GM18870 (cell line): ENCODE measurements at regions not wholly inside any gene's neighbourhood (a gene's known extent, or its start where the extent isn't known, plus 50 kb on each side); places are given as distances from the start of the nearest gene placed in this dataset.
"Not testable (repeated sequence)": the region's sequence is repeated elsewhere in the genome, so short reads cannot be mapped to it uniquely, and the experiment has no call there.

Experiments
- ATAC-seq: cut with Tn5 transposase; IDR thresholded peaks from one replicate; pipeline ENCODE4 v1.9.1; 2021; ENCODE audit warnings: moderate library complexity; ENCODE audit not compliant: unreplicated experiment

GRCh38 chr2:107688135-107688534 is 138.6 kb upstream of the RGPD4 start:
- no peak for ATAC-seq

- ATAC-seq, result no peak
These were observed 133.1 kb upstream of the RGPD4 start for GRCh38 chr2:107693604-107694003.

GRCh38 chr2:107694667-107695066 is 132.0 kb upstream of the RGPD4 start:
- ATAC-seq, result no peak

GRCh38 chr2:107697385-107697784 is 129.3 kb upstream of the RGPD4 start:
- no peak for ATAC-seq

- no peak for ATAC-seq
These were observed 127.8 kb upstream of the RGPD4 start for GRCh38 chr2:107698861-107699260.

GRCh38 chr2:107700073-107700472 is 126.6 kb upstream of the RGPD4 start:
- no peak for ATAC-seq

GRCh38 chr2:107711941-107712340 is 114.8 kb upstream of the RGPD4 start:
- ATAC-seq, result no peak

GRCh38 chr2:107712857-107713256 is 113.8 kb upstream of the RGPD4 start:
- peak; percentile 69 for ATAC-seq

GRCh38 chr2:107717661-107718060 is 109.0 kb upstream of the RGPD4 start:
- no peak for ATAC-seq

- no peak for ATAC-seq
These were observed 107.6 kb upstream of the RGPD4 start for GRCh38 chr2:107719141-107719540.

GRCh38 chr2:107719836-107720235 is 106.9 kb upstream of the RGPD4 start:
- ATAC-seq, result no peak

GRCh38 chr2:107721178-107721577 is 105.5 kb upstream of the RGPD4 start:
- ATAC-seq, result no peak

GRCh38 chr2:107721586-107721985 is 105.1 kb upstream of the RGPD4 start:
- no peak for ATAC-seq

GRCh38 chr2:107725824-107726223 is 100.9 kb upstream of the RGPD4 start:
- not testable (repeated sequence) for ATAC-seq

GRCh38 chr2:107727318-107727717 is 99.4 kb upstream of the RGPD4 start:
- no peak for ATAC-seq

- no peak for ATAC-seq
These were observed 98.1 kb upstream of the RGPD4 start for GRCh38 chr2:107728586-107728985.

- no peak for ATAC-seq
These were observed 97.3 kb upstream of the RGPD4 start for GRCh38 chr2:107729440-107729839.

GRCh38 chr2:107730898-107731297 is 95.8 kb upstream of the RGPD4 start:
- ATAC-seq, result no peak

GRCh38 chr2:107731435-107731834 is 95.3 kb upstream of the RGPD4 start:
- ATAC-seq, result no peak

GRCh38 chr2:107735201-107735600 is 91.5 kb upstream of the RGPD4 start:
- ATAC-seq, result no peak

GRCh38 chr2:107737756-107738155 is 88.9 kb upstream of the RGPD4 start:
- ATAC-seq, result no peak

- ATAC-seq, result no peak
These were observed 88.4 kb upstream of the RGPD4 start for GRCh38 chr2:107738266-107738665.

GRCh38 chr2:107740300-107740699 is 86.4 kb upstream of the RGPD4 start:
- no peak for ATAC-seq
